ENCODE measurements at regions not wholly inside any gene's neighbourhood (a gene's known extent, or its start where the extent isn't known, plus 50 kb on each side); places are given as distances from the start of the nearest gene placed in this dataset.

- TF ChIP-seq, protein P1, sequence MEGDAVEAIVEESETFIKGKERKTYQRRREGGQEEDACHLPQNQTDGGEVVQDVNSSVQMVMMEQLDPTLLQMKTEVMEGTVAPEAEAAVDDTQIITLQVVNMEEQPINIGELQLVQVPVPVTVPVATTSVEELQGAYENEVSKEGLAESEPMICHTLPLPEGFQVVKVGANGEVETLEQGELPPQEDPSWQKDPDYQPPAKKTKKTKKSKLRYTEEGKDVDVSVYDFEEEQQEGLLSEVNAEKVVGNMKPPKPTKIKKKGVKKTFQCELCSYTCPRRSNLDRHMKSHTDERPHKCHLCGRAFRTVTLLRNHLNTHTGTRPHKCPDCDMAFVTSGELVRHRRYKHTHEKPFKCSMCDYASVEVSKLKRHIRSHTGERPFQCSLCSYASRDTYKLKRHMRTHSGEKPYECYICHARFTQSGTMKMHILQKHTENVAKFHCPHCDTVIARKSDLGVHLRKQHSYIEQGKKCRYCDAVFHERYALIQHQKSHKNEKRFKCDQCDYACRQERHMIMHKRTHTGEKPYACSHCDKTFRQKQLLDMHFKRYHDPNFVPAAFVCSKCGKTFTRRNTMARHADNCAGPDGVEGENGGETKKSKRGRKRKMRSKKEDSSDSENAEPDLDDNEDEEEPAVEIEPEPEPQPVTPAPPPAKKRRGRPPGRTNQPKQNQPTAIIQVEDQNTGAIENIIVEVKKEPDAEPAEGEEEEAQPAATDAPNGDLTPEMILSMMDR (conservative IDR thresholded peaks at IDR 0.05), result no peak
- H3K4me3 Mint-ChIP-seq, result no peak overlapping the region
- H3K4me1 Mint-ChIP-seq, result peaks cover 31% of the 10 kb centered on the region
Measured at GRCh38 chr3:17913359-17913758, 170.9 kb upstream of the TBC1D5 start.

DNA sequence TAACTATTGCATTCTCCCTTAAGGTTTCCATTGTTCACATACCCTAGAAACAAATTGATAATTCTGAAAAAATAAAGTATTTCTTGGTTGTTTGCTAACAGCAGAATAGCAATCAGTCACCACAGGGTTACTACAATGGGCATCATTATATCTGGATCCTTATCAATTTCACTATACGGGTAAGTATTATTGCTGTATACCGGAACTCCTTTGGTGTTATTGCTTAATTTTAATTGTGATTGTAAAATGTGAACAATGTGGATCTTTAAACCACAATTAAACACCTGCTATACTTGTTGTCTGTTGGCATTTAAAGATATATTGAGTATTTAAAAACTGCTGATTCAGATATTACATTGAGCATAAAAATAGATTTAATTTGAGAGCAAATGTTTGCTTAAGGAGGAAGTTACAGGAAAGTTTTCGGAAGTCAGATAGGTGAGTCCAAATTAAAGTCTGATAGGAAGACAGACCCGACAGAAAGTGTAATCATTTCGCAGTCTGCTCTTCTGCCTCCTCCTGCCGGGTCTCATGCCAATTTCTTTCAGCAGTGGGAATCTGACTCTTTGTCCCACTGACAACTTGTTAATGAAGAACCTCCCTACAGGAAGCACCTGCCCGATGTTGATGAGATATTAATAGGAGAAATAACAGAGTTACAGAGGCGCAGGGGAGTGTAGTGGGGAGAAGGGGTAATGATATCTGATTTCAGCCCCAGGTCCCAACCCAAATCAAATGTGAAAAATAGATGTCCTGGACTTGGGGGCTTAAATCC, 169.7 kb upstream of the TBC1D5 start:
- Histone ChIP-seq H3K36me3 (ENCODE audit: control insufficient read depth, insufficient read depth, low read length) (no peaks in the 10 kb centered on the region), H3K9ac (ENCODE audit: extremely low read depth, low read length, poor library complexity, severe bottlenecking) (no peak overlapping the region), H3K4me3 (ENCODE audit: low read length) (no peak overlapping the region), H3K4me1 (ENCODE audit: control insufficient read depth, insufficient read depth, low read length) (peaks cover 4% of the 10 kb centered on the region), H3K27me3 (ENCODE audit: control insufficient read depth, insufficient read depth, low read length, poor library complexity, severe bottlenecking) (no peaks in the 10 kb centered on the region), H3K27ac (ENCODE audit: low read depth, low read length) (no peak overlapping the region), H3K9me3 (ENCODE audit: control insufficient read depth, low read length) (no peaks in the 10 kb centered on the region)
- Mint-ChIP-seq H3K36me3 (ENCODE audit: low read depth) (no peaks in the 10 kb centered on the region), H3K9me3 (no peaks in the 10 kb centered on the region), H3K4me3 (no peak overlapping the region), H3K4me1 (peaks cover 42% of the 10 kb centered on the region), H3K27me3 (ENCODE audit: insufficient read depth) (no peaks in the 10 kb centered on the region), H3K27ac (no peak overlapping the region)
- DNase-seq, result no peak
- TF ChIP-seq, protein P1 (conservative IDR thresholded peaks at IDR 0.05), result no peak
- WGBS, 2 experiments (ENCODE audit: insufficient coverage in 1 of 2, insufficient read length in 1 of 2), result 91% methylated on average over 4 to 8 of the region's 8 CpGs

More at GRCh38 chr3:17913359-17913758, 170.9 kb upstream of the TBC1D5 start:
- no peaks in the 10 kb centered on the region for H3K9me3 Mint-ChIP-seq
- Histone ChIP-seq H3K27ac (ENCODE audit: low read depth, low read length) (no peak overlapping the region), H3K36me3 (ENCODE audit: control insufficient read depth, insufficient read depth, low read length) (no peaks in the 10 kb centered on the region), H3K9ac (ENCODE audit: extremely low read depth, low read length, poor library complexity, severe bottlenecking) (no peak overlapping the region), H3K9me3 (ENCODE audit: control insufficient read depth, low read length) (no peaks in the 10 kb centered on the region), H3K4me1 (ENCODE audit: control insufficient read depth, insufficient read depth, low read length) (peaks cover 4% of the 10 kb centered on the region), H3K4me3 (ENCODE audit: low read length) (no peak overlapping the region), H3K27me3 (ENCODE audit: control insufficient read depth, insufficient read depth, low read length, poor library complexity, severe bottlenecking) (no peaks in the 10 kb centered on the region)
- H3K27me3 Mint-ChIP-seq (ENCODE audit: insufficient read depth), result no peaks in the 10 kb centered on the region
- no peak overlapping the region for H3K27ac Mint-ChIP-seq
- H3K36me3 Mint-ChIP-seq (ENCODE audit: low read depth), result no peaks in the 10 kb centered on the region
- WGBS, 2 experiments (ENCODE audit: insufficient coverage in 1 of 2, insufficient read length in 1 of 2), result 94% methylated on average over 2 of the region's 2 CpGs; no CpG with 5 or more reads in 1 of the 2 experiments
- no peak for DNase-seq

DNA sequence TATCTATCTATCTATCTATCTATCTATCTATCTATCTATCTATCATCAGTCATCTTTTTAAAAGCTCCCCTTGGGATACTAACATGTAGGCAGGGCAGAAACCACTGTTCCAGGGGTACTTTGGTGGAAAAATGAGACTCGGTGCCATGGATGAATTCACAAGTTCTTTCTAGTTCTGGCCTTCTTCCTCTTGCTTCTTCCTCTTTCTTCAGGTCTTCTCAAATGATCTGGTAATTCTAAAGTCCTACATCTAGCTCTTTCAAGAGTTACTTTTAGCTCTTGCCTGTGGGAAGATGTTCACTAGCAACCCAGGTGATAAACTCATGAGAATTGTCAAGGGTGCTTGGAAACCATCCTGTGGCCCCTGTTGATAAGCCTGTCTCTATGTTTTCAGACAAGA, 168.5 kb upstream of the TBC1D5 start:
- Histone ChIP-seq H3K9me3 (ENCODE audit: control insufficient read depth, low read length) (no peaks in the 10 kb centered on the region), H3K27ac (ENCODE audit: low read depth, low read length) (no peak overlapping the region), H3K4me3 (ENCODE audit: low read length) (no peak overlapping the region), H3K27me3 (ENCODE audit: control insufficient read depth, insufficient read depth, low read length, poor library complexity, severe bottlenecking) (no peaks in the 10 kb centered on the region), H3K4me1 (ENCODE audit: control insufficient read depth, insufficient read depth, low read length) (peaks cover 4% of the 10 kb centered on the region), H3K9ac (ENCODE audit: extremely low read depth, low read length, poor library complexity, severe bottlenecking) (no peak overlapping the region), H3K36me3 (ENCODE audit: control insufficient read depth, insufficient read depth, low read length) (no peaks in the 10 kb centered on the region)
- TF ChIP-seq, protein P1 (conservative IDR thresholded peaks at IDR 0.05), result no peak
- DNase-seq, result no peak
- Mint-ChIP-seq H3K27me3 (ENCODE audit: insufficient read depth) (no peaks in the 10 kb centered on the region), H3K4me1 (peaks cover 42% of the 10 kb centered on the region), H3K36me3 (ENCODE audit: low read depth) (peaks cover 5% of the 10 kb centered on the region), H3K9me3 (no peaks in the 10 kb centered on the region), H3K27ac (no peak overlapping the region), H3K4me3 (no peak overlapping the region)
- 86 to 100% methylated on average over 1 of the region's 1 CpG for WGBS, 2 experiments (ENCODE audit: insufficient coverage in 1 of 2, insufficient read length in 1 of 2)

All from endodermal cell (in vitro differentiated cells).